Astrocyte of the spinal cord (primary cell): ENCODE measurements at regions not wholly inside any gene's neighbourhood (a gene's known extent, or its start where the extent isn't known, plus 50 kb on each side); places are given as distances from the start of the nearest gene placed in this dataset.
A peak's percentile ranks its signal among the peaks of the same experiment; 100 is the strongest.

ENCODE experiments used
- DNase-seq: peaks from one replicate; pipeline ENCODE4 v3.0.0; 2011; ENCODE audit warnings: low read depth, low spot score
- H3K4me3 ChIP-seq: 2 replicates; pipeline ENCODE4 v1.5.1; 2011; ENCODE audit warnings: low read depth, mild to moderate bottlenecking, low read length, moderate library complexity
- in situ Hi-C: cut with HindIII; loops from 2 replicates; pipeline ENCODE4 v1.10.0; 2017; ENCODE audit warnings: low sequenced_read_pairs
- TF ChIP-seq, protein P1 (sequence below): IDR thresholded peaks from 2 replicates; pipeline ENCODE4 v1.5.1; 2012; ENCODE audit warnings: low read depth, mild to moderate bottlenecking, low read length, inconsistent platforms

DNA sequence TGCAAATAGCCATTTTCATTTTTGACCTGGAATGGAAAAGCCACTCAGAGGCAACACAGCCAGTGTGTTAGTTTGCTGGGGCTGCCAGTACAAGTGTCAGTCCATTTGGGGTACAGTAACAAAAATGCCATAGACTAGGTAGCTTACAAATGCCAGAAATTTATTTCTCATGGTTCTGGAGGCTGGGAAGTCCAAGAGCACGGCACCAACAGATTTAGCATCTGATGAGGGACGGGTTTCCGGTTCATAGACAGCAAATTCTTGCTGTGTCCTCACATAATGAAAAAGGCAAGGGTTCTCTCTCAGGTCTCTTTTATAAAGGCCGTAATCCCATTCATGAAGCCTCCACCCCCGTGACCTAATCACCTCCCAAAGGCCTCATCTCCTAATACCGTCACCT lies 418.2 kb downstream of the TYW1 start:
- in situ Hi-C loops, result no loop called here
- TF ChIP-seq, protein P1, sequence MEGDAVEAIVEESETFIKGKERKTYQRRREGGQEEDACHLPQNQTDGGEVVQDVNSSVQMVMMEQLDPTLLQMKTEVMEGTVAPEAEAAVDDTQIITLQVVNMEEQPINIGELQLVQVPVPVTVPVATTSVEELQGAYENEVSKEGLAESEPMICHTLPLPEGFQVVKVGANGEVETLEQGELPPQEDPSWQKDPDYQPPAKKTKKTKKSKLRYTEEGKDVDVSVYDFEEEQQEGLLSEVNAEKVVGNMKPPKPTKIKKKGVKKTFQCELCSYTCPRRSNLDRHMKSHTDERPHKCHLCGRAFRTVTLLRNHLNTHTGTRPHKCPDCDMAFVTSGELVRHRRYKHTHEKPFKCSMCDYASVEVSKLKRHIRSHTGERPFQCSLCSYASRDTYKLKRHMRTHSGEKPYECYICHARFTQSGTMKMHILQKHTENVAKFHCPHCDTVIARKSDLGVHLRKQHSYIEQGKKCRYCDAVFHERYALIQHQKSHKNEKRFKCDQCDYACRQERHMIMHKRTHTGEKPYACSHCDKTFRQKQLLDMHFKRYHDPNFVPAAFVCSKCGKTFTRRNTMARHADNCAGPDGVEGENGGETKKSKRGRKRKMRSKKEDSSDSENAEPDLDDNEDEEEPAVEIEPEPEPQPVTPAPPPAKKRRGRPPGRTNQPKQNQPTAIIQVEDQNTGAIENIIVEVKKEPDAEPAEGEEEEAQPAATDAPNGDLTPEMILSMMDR, result no peak
- H3K4me3 ChIP-seq, result no peak overlapping the region
- DNase-seq, result no peak

DNA sequence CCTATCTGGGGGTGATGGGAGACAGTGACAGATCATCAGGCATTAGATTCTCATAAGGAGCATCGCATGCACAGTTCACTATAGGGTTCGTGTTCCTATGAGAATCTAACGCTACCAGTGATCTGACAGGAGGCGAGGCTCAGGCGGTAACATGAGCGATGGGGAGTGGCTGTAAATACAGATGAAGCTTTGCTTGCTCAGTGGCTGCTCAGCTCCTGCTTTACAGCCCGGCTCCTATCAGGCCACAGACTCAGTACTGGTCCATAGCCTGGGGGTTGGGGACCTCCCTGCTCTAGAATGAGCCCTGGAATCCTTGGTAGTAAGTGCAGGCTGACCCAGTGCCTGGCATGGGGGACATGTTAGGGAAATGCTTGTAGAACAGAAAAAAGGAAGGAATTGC lies 426.0 kb downstream of the TYW1 start:
- DNase-seq, result no peak
- TF ChIP-seq, protein P1, result no peak
- H3K4me3 ChIP-seq, result no peak overlapping the region
- in situ Hi-C loops, result no loop called here

DNA sequence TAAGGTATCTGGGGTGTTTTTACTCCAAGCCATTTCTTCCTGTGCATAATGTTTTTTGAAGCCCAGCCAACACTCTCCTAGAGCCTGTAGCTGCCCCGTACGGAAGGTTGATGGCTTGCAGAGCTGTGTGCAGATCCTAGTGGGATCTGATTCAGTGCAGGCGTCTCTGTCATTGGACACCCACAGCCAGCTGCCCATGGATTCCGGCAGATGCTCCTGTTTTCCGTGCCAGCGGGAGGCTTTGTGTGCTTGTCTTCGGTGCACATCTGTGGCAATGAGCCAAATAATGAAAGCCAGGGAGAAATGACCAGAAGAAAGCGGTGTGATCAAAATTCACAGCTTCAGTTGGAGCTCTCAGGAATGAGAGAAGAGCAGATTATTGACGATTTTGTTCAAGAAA lies 426.4 kb downstream of the TYW1 start:
- in situ Hi-C loops, result no loop called here

DNA sequence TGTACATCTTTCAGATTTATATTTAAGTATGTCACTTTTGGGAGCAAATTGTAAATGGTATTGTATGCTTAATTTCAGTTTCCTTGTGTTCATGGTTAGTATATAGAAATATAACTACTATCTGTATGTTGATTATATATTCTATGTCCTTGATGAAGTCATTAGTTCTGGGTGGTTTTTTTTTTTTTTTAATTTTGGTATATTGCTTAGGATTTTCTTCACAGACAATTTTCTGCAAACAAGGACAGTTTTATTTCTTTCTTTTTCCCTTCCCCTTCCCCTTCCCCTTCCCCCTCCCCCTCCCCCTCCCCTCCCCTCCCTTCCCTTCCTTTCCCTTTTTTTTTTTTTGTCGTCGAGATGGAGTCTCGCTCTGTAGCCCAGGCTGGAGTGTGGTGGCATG lies 430.0 kb downstream of the TYW1 start:
- in situ Hi-C loops, result no loop called here
- no peak overlapping the region for H3K4me3 ChIP-seq
- TF ChIP-seq, protein P1, result no peak
- no peak for DNase-seq

More for the DNA sequence above, 426.4 kb downstream of the TYW1 start:
- TF ChIP-seq, protein P1, result no peak
- H3K4me3 ChIP-seq, result no peak overlapping the region
- peak; percentile 2 for DNase-seq

DNA sequence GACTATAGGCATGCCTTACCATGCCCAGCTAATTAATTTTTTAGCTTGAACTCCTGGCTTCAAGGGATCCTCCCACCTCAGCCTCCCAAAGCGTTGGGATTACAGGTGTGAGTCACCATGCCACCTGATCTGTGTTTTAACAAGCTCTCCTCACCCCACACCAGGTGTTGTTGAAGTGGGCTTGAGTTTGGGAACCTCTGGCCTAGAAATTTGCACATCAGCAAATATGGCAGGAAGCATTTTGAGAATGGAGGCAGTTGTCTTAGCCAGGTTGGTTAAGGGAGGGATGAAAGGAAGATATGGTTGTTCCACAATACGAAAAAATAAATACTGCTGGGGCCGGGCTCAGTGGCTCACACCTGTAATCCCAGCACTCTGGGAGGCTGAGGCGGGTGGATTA lies 433.1 kb downstream of the TYW1 start:
- in situ Hi-C loops, result no loop called here
- DNase-seq, result no peak
- TF ChIP-seq, protein P1, result no peak

DNA sequence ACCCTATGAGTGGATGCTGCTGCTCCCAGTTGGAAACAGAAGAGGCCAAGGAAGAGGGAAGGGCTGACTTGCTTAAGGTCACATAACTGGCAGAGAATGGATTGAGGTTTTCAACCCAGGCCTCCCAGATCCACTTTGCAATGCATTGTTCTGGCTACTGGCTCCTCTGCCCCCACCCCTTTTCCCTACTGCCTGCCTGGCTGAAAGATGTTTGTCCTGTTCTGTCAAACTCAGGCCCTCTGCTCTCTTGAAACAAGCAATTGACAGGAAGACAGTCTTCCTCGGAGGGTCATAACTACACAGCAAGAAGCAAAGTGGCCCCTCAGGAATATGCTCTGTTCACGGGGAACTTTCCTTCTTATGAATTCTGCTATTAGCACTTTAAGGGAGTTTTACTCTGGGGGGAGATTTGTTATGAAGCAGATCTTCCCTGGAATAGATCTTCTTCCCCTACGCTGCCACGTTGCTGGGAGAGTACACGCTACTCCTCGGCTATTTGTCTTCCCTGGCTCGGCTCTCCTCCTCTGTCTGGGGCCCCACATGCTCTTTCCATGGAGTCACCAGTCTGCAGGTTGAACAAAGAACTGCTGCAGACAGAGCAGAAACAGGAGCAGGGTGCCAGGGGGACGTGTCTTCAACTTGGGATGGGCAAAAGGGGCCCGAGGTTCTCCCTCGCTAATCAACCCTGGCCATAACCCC lies 436.1 kb downstream of the TYW1 start:
- DNase-seq, result no peak
- TF ChIP-seq, protein P1, result no peak
- in situ Hi-C loops, result no loop called here
- H3K4me3 ChIP-seq, result no peak overlapping the region

More for the DNA sequence above, 433.1 kb downstream of the TYW1 start:
- H3K4me3 ChIP-seq, result no peak overlapping the region
